ENCODE measurements at regions not wholly inside any gene's neighbourhood (a gene's known extent, or its start where the extent isn't known, plus 50 kb on each side); places are given as distances from the start of the nearest gene placed in this dataset.

DNA sequence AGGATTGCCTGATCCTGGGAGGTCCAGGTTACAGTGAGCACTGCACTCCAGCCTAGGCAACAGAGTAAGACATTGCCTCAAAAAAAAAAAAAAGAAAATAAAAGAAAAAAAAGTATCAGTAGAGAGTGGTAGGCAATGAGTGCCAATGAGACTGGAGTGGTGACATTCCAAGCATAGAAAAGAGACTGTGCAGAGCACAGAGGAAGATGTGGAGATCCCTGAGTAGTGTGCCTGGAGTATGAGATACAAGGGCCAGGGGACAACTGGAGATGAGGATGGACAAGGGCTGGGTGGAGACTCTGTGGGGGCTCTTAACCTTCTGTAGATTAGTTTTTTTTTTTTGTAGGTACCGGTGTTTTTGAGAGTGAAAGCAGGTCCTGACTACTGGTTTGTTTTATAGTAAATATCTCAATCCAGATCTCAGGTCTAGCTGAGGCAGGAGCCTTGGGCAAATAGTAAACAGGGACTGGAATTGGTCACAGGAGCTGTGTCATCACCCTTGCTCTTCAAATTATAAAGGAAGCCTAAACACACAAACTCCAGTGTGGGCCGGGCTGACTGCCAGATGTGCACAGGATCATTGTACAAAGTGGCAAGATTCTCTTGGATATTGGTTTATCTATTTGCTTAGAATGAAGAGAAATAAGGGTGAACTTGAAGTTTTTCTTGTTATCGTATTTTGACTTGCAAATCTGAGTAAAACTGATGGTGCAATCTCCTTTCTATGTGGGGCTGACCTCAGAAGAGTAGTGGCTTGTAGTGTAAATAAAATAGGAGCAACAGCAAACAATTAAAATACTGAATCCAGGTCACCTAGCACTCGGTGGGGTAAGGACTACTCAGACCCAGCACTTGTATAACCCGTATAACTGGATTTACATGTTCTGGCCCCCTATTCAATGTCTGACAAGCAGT is 144.9 kb downstream of the SOX4 start:
- Histone ChIP-seq H3K36me3 (ENCODE audit: control insufficient read depth in 4 of 4, insufficient read depth in 3 of 4, low read depth in 1 of 4, low read length in 3 of 4) (no peaks in the 10 kb centered on the region), H3K4me1 (ENCODE audit: control insufficient read depth in 4 of 4, insufficient read depth in 4 of 4, low read length in 3 of 4) (peaks cover 0 to 4% (median 0%) of the 10 kb centered on the region in 4 donors), H3K9ac (ENCODE audit: low read depth in 1 of 2, low read length in 2 of 2) (no peak overlapping the region), H3K4me3 (ENCODE audit: low read depth in 1 of 3, low read length in 3 of 3) (no peak overlapping the region), H3K27ac (ENCODE audit: low read depth in 1 of 2, low read length in 2 of 2) (no peak overlapping the region), H3K27me3 (ENCODE audit: control insufficient read depth in 4 of 4, insufficient read depth in 4 of 4, low read length in 3 of 4) (no peaks in the 10 kb centered on the region), H3K9me3 (ENCODE audit: control insufficient read depth in 4 of 4, low read length in 3 of 4) (no peaks in the 10 kb centered on the region)
- TF ChIP-seq RXRA (IDR thresholded peaks at IDR 0.05) (peak in 1 of 2 donors; percentile 28), SP1 (IDR thresholded peaks at IDR 0.05) (no peak), HNF4A (conservative IDR thresholded peaks at IDR 0.05) (peak in 1 of 2 donors; percentile 8), EGR1 (IDR thresholded peaks at IDR 0.05; ENCODE audit: low read depth in 2 of 2) (no peak)
- DNase-seq (ENCODE audit: low spot score), result no peak
- WGBS, result 25% methylated on average over 5 of the region's 5 CpGs

DNA sequence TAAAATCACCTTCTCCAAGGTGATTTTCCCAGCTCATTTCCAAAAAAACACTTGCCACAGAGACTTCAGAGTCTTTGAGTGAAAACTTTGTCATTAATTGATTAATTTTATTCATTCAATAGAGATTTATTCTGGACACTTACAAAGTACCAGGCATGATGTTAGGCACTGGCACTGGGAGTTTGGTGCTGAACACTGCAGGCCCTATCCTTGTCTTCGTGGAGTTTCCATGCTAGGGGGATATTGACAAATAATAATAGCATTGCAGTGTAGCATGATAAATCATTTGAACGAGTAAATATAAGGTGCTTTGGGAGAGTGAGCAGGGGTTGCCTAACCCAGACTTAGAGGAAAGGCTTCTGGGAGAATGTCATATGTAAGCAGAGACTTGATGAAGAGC is 145.7 kb downstream of the SOX4 start:
- H3K9me3 ChIP-seq (ENCODE audit: control insufficient read depth in 4 of 4, low read length in 3 of 4), result no peaks in the 10 kb centered on the region
- no peak for TF ChIP-seq YY1 (IDR thresholded peaks at IDR 0.05)
- no peak for TF ChIP-seq TAF1 (conservative IDR thresholded peaks at IDR 0.05)
- TF ChIP-seq EGR1 (IDR thresholded peaks at IDR 0.05; ENCODE audit: low read depth in 2 of 2), result no peak
- no peak for TF ChIP-seq SP1 (IDR thresholded peaks at IDR 0.05)
- no peak for TF ChIP-seq NR2F2 (IDR thresholded peaks at IDR 0.05)
- no peak for TF ChIP-seq FOXA1 (IDR thresholded peaks at IDR 0.05)
- no peak for TF ChIP-seq FOXA2 (IDR thresholded peaks at IDR 0.05)
- TF ChIP-seq, protein P1, sequence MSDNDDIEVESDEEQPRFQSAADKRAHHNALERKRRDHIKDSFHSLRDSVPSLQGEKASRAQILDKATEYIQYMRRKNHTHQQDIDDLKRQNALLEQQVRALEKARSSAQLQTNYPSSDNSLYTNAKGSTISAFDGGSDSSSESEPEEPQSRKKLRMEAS (IDR thresholded peaks at IDR 0.05), result no peak
- TF ChIP-seq, protein P2, sequence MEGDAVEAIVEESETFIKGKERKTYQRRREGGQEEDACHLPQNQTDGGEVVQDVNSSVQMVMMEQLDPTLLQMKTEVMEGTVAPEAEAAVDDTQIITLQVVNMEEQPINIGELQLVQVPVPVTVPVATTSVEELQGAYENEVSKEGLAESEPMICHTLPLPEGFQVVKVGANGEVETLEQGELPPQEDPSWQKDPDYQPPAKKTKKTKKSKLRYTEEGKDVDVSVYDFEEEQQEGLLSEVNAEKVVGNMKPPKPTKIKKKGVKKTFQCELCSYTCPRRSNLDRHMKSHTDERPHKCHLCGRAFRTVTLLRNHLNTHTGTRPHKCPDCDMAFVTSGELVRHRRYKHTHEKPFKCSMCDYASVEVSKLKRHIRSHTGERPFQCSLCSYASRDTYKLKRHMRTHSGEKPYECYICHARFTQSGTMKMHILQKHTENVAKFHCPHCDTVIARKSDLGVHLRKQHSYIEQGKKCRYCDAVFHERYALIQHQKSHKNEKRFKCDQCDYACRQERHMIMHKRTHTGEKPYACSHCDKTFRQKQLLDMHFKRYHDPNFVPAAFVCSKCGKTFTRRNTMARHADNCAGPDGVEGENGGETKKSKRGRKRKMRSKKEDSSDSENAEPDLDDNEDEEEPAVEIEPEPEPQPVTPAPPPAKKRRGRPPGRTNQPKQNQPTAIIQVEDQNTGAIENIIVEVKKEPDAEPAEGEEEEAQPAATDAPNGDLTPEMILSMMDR (IDR thresholded peaks at IDR 0.05; ENCODE audit: low read depth, low read length, missing input control), result no peak
- no peak for TF ChIP-seq RXRA (IDR thresholded peaks at IDR 0.05)
- no peak for TF ChIP-seq JUND (IDR thresholded peaks at IDR 0.05)
- TF ChIP-seq, protein P3, sequence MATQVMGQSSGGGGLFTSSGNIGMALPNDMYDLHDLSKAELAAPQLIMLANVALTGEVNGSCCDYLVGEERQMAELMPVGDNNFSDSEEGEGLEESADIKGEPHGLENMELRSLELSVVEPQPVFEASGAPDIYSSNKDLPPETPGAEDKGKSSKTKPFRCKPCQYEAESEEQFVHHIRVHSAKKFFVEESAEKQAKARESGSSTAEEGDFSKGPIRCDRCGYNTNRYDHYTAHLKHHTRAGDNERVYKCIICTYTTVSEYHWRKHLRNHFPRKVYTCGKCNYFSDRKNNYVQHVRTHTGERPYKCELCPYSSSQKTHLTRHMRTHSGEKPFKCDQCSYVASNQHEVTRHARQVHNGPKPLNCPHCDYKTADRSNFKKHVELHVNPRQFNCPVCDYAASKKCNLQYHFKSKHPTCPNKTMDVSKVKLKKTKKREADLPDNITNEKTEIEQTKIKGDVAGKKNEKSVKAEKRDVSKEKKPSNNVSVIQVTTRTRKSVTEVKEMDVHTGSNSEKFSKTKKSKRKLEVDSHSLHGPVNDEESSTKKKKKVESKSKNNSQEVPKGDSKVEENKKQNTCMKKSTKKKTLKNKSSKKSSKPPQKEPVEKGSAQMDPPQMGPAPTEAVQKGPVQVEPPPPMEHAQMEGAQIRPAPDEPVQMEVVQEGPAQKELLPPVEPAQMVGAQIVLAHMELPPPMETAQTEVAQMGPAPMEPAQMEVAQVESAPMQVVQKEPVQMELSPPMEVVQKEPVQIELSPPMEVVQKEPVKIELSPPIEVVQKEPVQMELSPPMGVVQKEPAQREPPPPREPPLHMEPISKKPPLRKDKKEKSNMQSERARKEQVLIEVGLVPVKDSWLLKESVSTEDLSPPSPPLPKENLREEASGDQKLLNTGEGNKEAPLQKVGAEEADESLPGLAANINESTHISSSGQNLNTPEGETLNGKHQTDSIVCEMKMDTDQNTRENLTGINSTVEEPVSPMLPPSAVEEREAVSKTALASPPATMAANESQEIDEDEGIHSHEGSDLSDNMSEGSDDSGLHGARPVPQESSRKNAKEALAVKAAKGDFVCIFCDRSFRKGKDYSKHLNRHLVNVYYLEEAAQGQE (IDR thresholded peaks at IDR 0.05), result no peak
- no peak for TF ChIP-seq RAD21 (IDR thresholded peaks at IDR 0.05)
- TF ChIP-seq HNF4G (IDR thresholded peaks at IDR 0.05), result no peak
- TF ChIP-seq, protein P4, sequence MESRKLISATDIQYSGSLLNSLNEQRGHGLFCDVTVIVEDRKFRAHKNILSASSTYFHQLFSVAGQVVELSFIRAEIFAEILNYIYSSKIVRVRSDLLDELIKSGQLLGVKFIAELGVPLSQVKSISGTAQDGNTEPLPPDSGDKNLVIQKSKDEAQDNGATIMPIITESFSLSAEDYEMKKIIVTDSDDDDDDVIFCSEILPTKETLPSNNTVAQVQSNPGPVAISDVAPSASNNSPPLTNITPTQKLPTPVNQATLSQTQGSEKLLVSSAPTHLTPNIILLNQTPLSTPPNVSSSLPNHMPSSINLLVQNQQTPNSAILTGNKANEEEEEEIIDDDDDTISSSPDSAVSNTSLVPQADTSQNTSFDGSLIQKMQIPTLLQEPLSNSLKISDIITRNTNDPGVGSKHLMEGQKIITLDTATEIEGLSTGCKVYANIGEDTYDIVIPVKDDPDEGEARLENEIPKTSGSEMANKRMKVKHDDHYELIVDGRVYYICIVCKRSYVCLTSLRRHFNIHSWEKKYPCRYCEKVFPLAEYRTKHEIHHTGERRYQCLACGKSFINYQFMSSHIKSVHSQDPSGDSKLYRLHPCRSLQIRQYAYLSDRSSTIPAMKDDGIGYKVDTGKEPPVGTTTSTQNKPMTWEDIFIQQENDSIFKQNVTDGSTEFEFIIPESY (IDR thresholded peaks at IDR 0.05), result no peak
- no peak overlapping the region for H3K27ac ChIP-seq (ENCODE audit: low read depth in 1 of 2, low read length in 2 of 2)

More for the DNA sequence above, 145.7 kb downstream of the SOX4 start:
- DNase-seq (ENCODE audit: low spot score), result no peak
- Histone ChIP-seq H3K4me1 (ENCODE audit: control insufficient read depth in 4 of 4, insufficient read depth in 4 of 4, low read length in 3 of 4) (peaks cover 0 to 4% (median 0%) of the 10 kb centered on the region in 4 donors), H3K4me3 (ENCODE audit: low read depth in 1 of 3, low read length in 3 of 3) (no peak overlapping the region), H3K9ac (ENCODE audit: low read depth in 1 of 2, low read length in 2 of 2) (no peak overlapping the region), H3K27me3 (ENCODE audit: control insufficient read depth in 4 of 4, insufficient read depth in 4 of 4, low read length in 3 of 4) (no peaks in the 10 kb centered on the region), H3K36me3 (ENCODE audit: control insufficient read depth in 4 of 4, insufficient read depth in 3 of 4, low read depth in 1 of 4, low read length in 3 of 4) (no peaks in the 10 kb centered on the region)
- 75% methylated on average over 2 of the region's 2 CpGs for WGBS
